B cell (primary cell): ENCODE measurements at regions not wholly inside any gene's neighbourhood (a gene's known extent, or its start where the extent isn't known, plus 50 kb on each side); places are given as distances from the start of the nearest gene placed in this dataset.

ENCODE experiments used
- ATAC-seq: fragments of 200-7000 bp; cut with Tn5 transposase; one replicate; pipeline ENCODE4 v1.10.0; 2021; ENCODE audit warnings: low read depth, mild to moderate bottlenecking, moderate number of reproducible peaks, moderate library complexity
- CTCF ChIA-PET: fragments of 350-600 bp; sonication (Branson Sonifier 250); formaldehyde crosslinking; loops from one replicate; lab custom pipeline; 2021; ENCODE audit warnings: antibody characterized with exemption, inconsistent platforms; lab: Charles Lee
- POLR2A ChIA-PET: fragments of 350-600 bp; sonication (Branson Sonifier 250); formaldehyde crosslinking; loops from one replicate; lab custom pipeline; 2021; ENCODE audit warnings: antibody characterized with exemption; lab: Charles Lee
- DNase-seq: peaks from one replicate; pipeline ENCODE4 v3.0.0; 2013
- H2AFZ ChIP-seq: 2 replicates; pipeline ENCODE4 v1.6.1; 2012; ENCODE audit warnings: mild to moderate bottlenecking, low read depth, low read length; ENCODE audit not compliant: insufficient read depth, poor library complexity, severe bottlenecking
- H3K27ac ChIP-seq, 2 donors: 1 replicate in 1 of 2; 2 replicates in 1 of 2; pipeline ENCODE4 v1.5.1; 2012 to 2013; ENCODE audit warnings: low read length in 2 of 2, mild to moderate bottlenecking in 2 of 2, moderate library complexity in 1 of 2
- H3K27me3 ChIP-seq, 4 experiments: fragments of 200-600 bp in 1 of 4; sonication (generic) in 1 of 4; replicated peaks in 1 of 4; 1 replicate in 2 of 4; 2 replicates in 2 of 4; pipeline versions ENCODE4 v1.6.1 to v1.7.0; 2013 to 2016; ENCODE audit warnings: low read length in 3 of 4, mild to moderate bottlenecking in 2 of 4, mixed read lengths in 1 of 4, moderate library complexity in 1 of 4; ENCODE audit not compliant: insufficient read depth in 4 of 4, control insufficient read depth in 3 of 4; ENCODE audit errors: control extremely low read depth in 1 of 4
- H3K36me3 ChIP-seq, 2 experiments: replicated peaks in 1 of 2; 1 replicate in 1 of 2; 2 replicates in 1 of 2; pipeline versions ENCODE4 v1.6.1 to v1.7.1; 2013; ENCODE audit warnings: low read length in 1 of 2; ENCODE audit not compliant: insufficient read depth in 2 of 2, control insufficient read depth in 1 of 2; ENCODE audit errors: control extremely low read depth in 1 of 2, extremely low read depth in 1 of 2
- H3K4me1 ChIP-seq, 2 donors: fragments of 200-600 bp in 1 of 2; sonication (generic) in 1 of 2; 1 replicate in 1 of 2; 2 replicates in 1 of 2; pipeline versions ENCODE4 v1.5.1 to v1.6.1; 2013 to 2017; ENCODE audit warnings: low read length in 2 of 2; ENCODE audit not compliant: control insufficient read depth in 2 of 2, insufficient read depth in 2 of 2
- H3K4me2 ChIP-seq: replicated peaks from 2 replicates; pipeline ENCODE3; 2012; ENCODE audit warnings: mild to moderate bottlenecking, low read depth, low read length; ENCODE audit not compliant: poor library complexity, severe bottlenecking
- H3K4me3 ChIP-seq, 5 experiments: fragments of 200-600 bp in 1 of 5; sonication (generic) in 1 of 5; 1 replicate in 3 of 5; 2 replicates in 2 of 5; pipeline versions ENCODE4 v1.5.1 to v1.7.0; 2011 to 2016; ENCODE audit warnings: low read length in 4 of 5, mild to moderate bottlenecking in 4 of 5, low read depth in 2 of 5, control low read depth in 1 of 5, moderate library complexity in 1 of 5; ENCODE audit not compliant: insufficient read depth in 1 of 5; ENCODE audit errors: control extremely low read depth in 1 of 5, extremely low read depth in 1 of 5
- H3K79me2 ChIP-seq: fragments of 200-600 bp; sonication (generic); one replicate; pipeline ENCODE4 v1.6.0; 2016; ENCODE audit warnings: low read length; ENCODE audit not compliant: control insufficient read depth, insufficient read depth
- H3K9ac ChIP-seq: fragments of 200-600 bp; sonication (generic); 2 replicates; pipeline ENCODE4 v1.6.1; 2017; ENCODE audit warnings: mild to moderate bottlenecking, low read length, moderate library complexity
- H3K9me3 ChIP-seq, 3 donors: one replicate each; pipeline versions ENCODE4 v1.6.1 to v1.7.1; 2013; ENCODE audit warnings: low read length in 2 of 3; ENCODE audit not compliant: control insufficient read depth in 2 of 3, insufficient read depth in 1 of 3; ENCODE audit errors: control extremely low read depth in 1 of 3
- H4K20me1 ChIP-seq: 2 replicates; pipeline ENCODE4 v1.6.0; 2012; ENCODE audit warnings: mild to moderate bottlenecking, low read length; ENCODE audit not compliant: insufficient read depth, control insufficient read depth, poor library complexity, severe bottlenecking
- H3K27ac Mint-ChIP-seq: one replicate; pipeline ENCODE4 v1.8.0; 2021; ENCODE audit warnings: mixed read lengths
- H3K27me3 Mint-ChIP-seq: one replicate; pipeline ENCODE4 v1.8.0; 2021; ENCODE audit warnings: mixed read lengths
- H3K4me1 Mint-ChIP-seq: one replicate; pipeline ENCODE4 v1.8.0; 2021; ENCODE audit warnings: mixed read lengths
- H3K4me3 Mint-ChIP-seq: one replicate; pipeline ENCODE4 v1.8.0; 2021; ENCODE audit warnings: mixed read lengths
- H3K9me3 Mint-ChIP-seq: one replicate; pipeline ENCODE4 v1.8.0; 2022; ENCODE audit warnings: mixed read lengths; ENCODE audit not compliant: insufficient read depth
- CTCF ChIP-seq: fragments of 200-600 bp; IDR thresholded peaks from one replicate; pipeline ENCODE4 v1.8.0; 2022; ENCODE audit warnings: antibody characterized with exemption, mild to moderate bottlenecking
- EZH2 ChIP-seq: IDR thresholded peaks from 2 replicates; pipeline ENCODE4 v1.6.1; 2012; ENCODE audit warnings: borderline replicate concordance, low read depth, mild to moderate bottlenecking, moderate library complexity, low read length; ENCODE audit not compliant: insufficient read depth, poor library complexity, severe bottlenecking
- WGBS: methylation state at CpG from one replicate; pipeline ENCODE4 v1.1.5; 2013; ENCODE audit warnings: missing lambda C conversion rate; ENCODE audit not compliant: insufficient coverage; 5-methylcytosine and 5-hydroxymethylcytosine counted together
- intact Hi-C: fragments of 100-400 bp; cut with micrococcal nuclease; formaldehyde crosslinking; loops from one replicate; pipeline ENCODE4 v1.10.0; 2022

GRCh38 chr6:19738010-19738409 lies 99.2 kb upstream of the ID4 start:
- Histone ChIP-seq H3K79me2 (no peaks in the 10 kb centered on the region), H3K4me2 (no peak overlapping the region), H3K4me1 (no peaks in the 10 kb centered on the region), H4K20me1 (no peaks in the 10 kb centered on the region), H3K27me3 (no peaks in the 10 kb centered on the region), H3K36me3 (no peaks in the 10 kb centered on the region), H2AFZ (no peak overlapping the region), H3K9ac (no peak overlapping the region), H3K27ac (no peak overlapping the region), H3K9me3 (peaks cover 0 to 6% (median 0%) of the 10 kb centered on the region in 3 donors), H3K4me3 (no peak overlapping the region)
- POLR2A ChIA-PET = no interaction called here
- no peak overlapping the region for H3K27ac Mint-ChIP-seq
- ATAC-seq = no peak
- CTCF ChIA-PET = no interaction called here
- no peaks in the 10 kb centered on the region for H3K4me1 Mint-ChIP-seq
- DNase-seq = no peak
- H3K27me3 Mint-ChIP-seq = no peaks in the 10 kb centered on the region
- no peak overlapping the region for H3K4me3 Mint-ChIP-seq
- WGBS = 80% methylated on average over 1 of the region's 1 CpG
- no peaks in the 10 kb centered on the region for H3K9me3 Mint-ChIP-seq
- TF ChIP-seq EZH2 (no peak), CTCF (no peak)
- intact Hi-C loops = no loop called here

DNA sequence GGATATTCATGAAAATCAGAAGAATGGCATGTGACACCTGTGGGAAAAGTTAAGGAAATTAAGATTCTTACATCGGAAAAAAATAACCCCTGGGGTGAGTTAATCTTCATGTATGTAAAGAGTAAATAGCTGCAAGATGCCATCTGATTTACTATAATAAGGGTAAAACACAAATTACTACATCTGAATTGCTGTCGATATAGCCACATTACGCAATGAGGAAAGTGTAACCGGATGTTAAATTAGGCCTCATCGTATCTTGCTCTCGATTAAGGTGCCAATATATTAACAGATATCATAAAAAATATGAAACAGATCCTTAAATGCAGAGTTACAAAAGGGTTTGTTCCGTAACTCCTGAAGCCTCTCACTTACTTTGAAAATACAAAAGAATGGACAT lies 87.4 kb upstream of the ID4 start:
- intact Hi-C loops = loop anchor here (10.0 kb wide), 1 partner anchor 1735 kb away; no protein-coding TSS in a partner anchor
- Histone ChIP-seq H3K9me3 (peaks cover 0 to 6% (median 0%) of the 10 kb centered on the region in 3 donors), H3K27ac (no peak overlapping the region), H3K4me3 (no peak overlapping the region), H4K20me1 (no peaks in the 10 kb centered on the region), H3K4me1 (no peaks in the 10 kb centered on the region), H2AFZ (no peak overlapping the region), H3K79me2 (no peaks in the 10 kb centered on the region), H3K27me3 (no peaks in the 10 kb centered on the region), H3K9ac (no peak overlapping the region), H3K4me2 (no peak overlapping the region), H3K36me3 (no peaks in the 10 kb centered on the region)
- H3K4me3 Mint-ChIP-seq = no peak overlapping the region
- no peaks in the 10 kb centered on the region for H3K9me3 Mint-ChIP-seq
- H3K27me3 Mint-ChIP-seq = no peaks in the 10 kb centered on the region
- no peak for ATAC-seq
- no peaks in the 10 kb centered on the region for H3K4me1 Mint-ChIP-seq
- POLR2A ChIA-PET = no interaction called here
- TF ChIP-seq CTCF (no peak), EZH2 (no peak)
- WGBS = no CpG with 5 or more reads among the region's 7 CpGs
- no peak overlapping the region for H3K27ac Mint-ChIP-seq
- CTCF ChIA-PET = no interaction called here
- DNase-seq = no peak
